PFSK-1 (cell line): ENCODE measurements at regions not wholly inside any gene's neighbourhood (a gene's known extent, or its start where the extent isn't known, plus 50 kb on each side); places are given as distances from the start of the nearest gene placed in this dataset.

Source experiments
- FOXP2 ChIP-seq: optimal IDR thresholded peaks from 2 replicates; pipeline ENCODE3; 2011; ENCODE audit warnings: borderline replicate concordance, control low read depth, inconsistent platforms; ENCODE audit not compliant: insufficient read depth; ENCODE audit errors: extremely low read length, extremely low read depth
- POLR2AphosphoS5 ChIP-seq: IDR thresholded peaks from 2 replicates; pipeline ENCODE4 v1.6.1; 2012; ENCODE audit warnings: low read depth, mild to moderate bottlenecking, control low read depth, low read length, moderate library complexity
- REST ChIP-seq, 2 experiments: IDR thresholded peaks; 2 replicates each; pipeline versions ENCODE4 v1.6.1 to v1.8.0; 2011 to 2012; ENCODE audit warnings: low read depth in 2 of 2, low read length in 2 of 2, control low read depth in 1 of 2, inconsistent platforms in 1 of 2, mild to moderate bottlenecking in 1 of 2, moderate library complexity in 1 of 2; ENCODE audit not compliant: insufficient read depth in 1 of 2
- SIN3A ChIP-seq: IDR thresholded peaks from 2 replicates; pipeline ENCODE4 v1.6.1; 2012; ENCODE audit warnings: mild to moderate bottlenecking, low read length, moderate library complexity, borderline replicate concordance; ENCODE audit not compliant: insufficient read depth
- TAF1 ChIP-seq: IDR thresholded peaks from 2 replicates; pipeline ENCODE4 v1.6.1; 2012; ENCODE audit warnings: low read length, control low read depth, borderline replicate concordance; ENCODE audit not compliant: insufficient read depth

GRCh38 chrX:131895807-131896206 lies 127.3 kb upstream of the STK26 start:
- TF ChIP-seq TAF1: no peak
- TF ChIP-seq POLR2AphosphoS5: no peak
- TF ChIP-seq FOXP2: no peak
- no peak for TF ChIP-seq SIN3A
- TF ChIP-seq REST (IDR thresholded peaks at IDR 0.05; ENCODE audit: insufficient read depth in 1 of 2, low read depth in 2 of 2, low read length in 2 of 2): no peak

- TF ChIP-seq POLR2AphosphoS5 (no peak), REST (IDR thresholded peaks at IDR 0.05; ENCODE audit: insufficient read depth in 1 of 2, low read depth in 2 of 2, low read length in 2 of 2) (no peak), SIN3A (no peak), FOXP2 (no peak), TAF1 (no peak)
Observed at GRCh38 chrX:131901546-131901945, 121.6 kb upstream of the STK26 start.

GRCh38 chrX:131907488-131908314 lies 115.4 kb upstream of the STK26 start:
- TF ChIP-seq REST (IDR thresholded peaks at IDR 0.05; ENCODE audit: insufficient read depth in 1 of 2, low read depth in 2 of 2, low read length in 2 of 2) (no peak), SIN3A (no peak), POLR2AphosphoS5 (no peak), TAF1 (no peak), FOXP2 (no peak)

- TF ChIP-seq TAF1 (no peak), REST (IDR thresholded peaks at IDR 0.05; ENCODE audit: insufficient read depth in 1 of 2, low read depth in 2 of 2, low read length in 2 of 2) (no peak), SIN3A (no peak), POLR2AphosphoS5 (no peak), FOXP2 (no peak)
Observed at GRCh38 chrX:131910586-131910985, 112.5 kb upstream of the STK26 start.

GRCh38 chrX:131915488-131915887 lies 107.6 kb upstream of the STK26 start:
- TF ChIP-seq FOXP2: no peak
- no peak for TF ChIP-seq SIN3A
- no peak for TF ChIP-seq TAF1
- TF ChIP-seq REST (IDR thresholded peaks at IDR 0.05; ENCODE audit: insufficient read depth in 1 of 2, low read depth in 2 of 2, low read length in 2 of 2): no peak
- TF ChIP-seq POLR2AphosphoS5: no peak
